Stomach (tissue), 4 donors: ENCODE measurements at regions not wholly inside any gene's neighbourhood (a gene's known extent, or its start where the extent isn't known, plus 50 kb on each side); places are given as distances from the start of the nearest gene placed in this dataset.

Experiments
- POLR2A ChIP-seq, 4 donors: fragments of 450-650 bp; IDR thresholded peaks; one replicate each; pipeline ENCODE4 v1.6.1; 2016; ENCODE audit warnings: antibody characterized with exemption in 4 of 4, control low read depth in 2 of 4, mild to moderate bottlenecking in 1 of 4, moderate library complexity in 1 of 4
- POLR2AphosphoS5 ChIP-seq, 3 donors: sonication (generic); formaldehyde crosslinking; IDR thresholded peaks; one replicate each; pipeline ENCODE4 v1.6.1; 2016; ENCODE audit warnings: antibody characterized with exemption in 3 of 3
- TF ChIP-seq, protein P1 (sequence below), 7 experiments: fragments of 450-650 bp in 4 of 7; fragments of 200-600 bp in 3 of 7; sonication (generic) in 3 of 7; IDR thresholded peaks; one replicate each; pipeline ENCODE4 v1.5.1; 2016 to 2019; ENCODE audit warnings: antibody characterized with exemption in 7 of 7, control low read depth in 2 of 7, mild to moderate bottlenecking in 1 of 7

DNA sequence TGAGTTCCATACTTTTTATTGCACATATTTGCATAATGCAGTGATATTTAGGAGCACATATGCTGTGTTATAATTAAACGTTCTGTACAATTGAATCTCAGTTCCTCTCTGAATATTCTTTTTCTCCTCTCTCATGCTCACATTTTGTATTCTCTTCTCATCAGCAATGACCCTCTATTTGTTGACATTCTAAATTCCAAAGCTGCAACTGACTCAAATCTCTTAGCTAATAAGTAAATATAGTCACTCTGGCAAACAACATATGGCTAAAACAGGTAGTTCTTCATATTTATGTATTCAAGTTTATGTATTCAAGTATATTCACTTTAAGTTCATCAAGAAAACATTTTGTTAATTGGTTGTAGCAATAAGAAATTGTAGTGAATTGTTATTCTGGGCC is 907.4 kb upstream of the VRK2 start:
- TF ChIP-seq, protein P1, sequence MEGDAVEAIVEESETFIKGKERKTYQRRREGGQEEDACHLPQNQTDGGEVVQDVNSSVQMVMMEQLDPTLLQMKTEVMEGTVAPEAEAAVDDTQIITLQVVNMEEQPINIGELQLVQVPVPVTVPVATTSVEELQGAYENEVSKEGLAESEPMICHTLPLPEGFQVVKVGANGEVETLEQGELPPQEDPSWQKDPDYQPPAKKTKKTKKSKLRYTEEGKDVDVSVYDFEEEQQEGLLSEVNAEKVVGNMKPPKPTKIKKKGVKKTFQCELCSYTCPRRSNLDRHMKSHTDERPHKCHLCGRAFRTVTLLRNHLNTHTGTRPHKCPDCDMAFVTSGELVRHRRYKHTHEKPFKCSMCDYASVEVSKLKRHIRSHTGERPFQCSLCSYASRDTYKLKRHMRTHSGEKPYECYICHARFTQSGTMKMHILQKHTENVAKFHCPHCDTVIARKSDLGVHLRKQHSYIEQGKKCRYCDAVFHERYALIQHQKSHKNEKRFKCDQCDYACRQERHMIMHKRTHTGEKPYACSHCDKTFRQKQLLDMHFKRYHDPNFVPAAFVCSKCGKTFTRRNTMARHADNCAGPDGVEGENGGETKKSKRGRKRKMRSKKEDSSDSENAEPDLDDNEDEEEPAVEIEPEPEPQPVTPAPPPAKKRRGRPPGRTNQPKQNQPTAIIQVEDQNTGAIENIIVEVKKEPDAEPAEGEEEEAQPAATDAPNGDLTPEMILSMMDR (IDR thresholded peaks at IDR 0.05), result no peak
- no peak for TF ChIP-seq POLR2AphosphoS5 (IDR thresholded peaks at IDR 0.05)
- no peak for TF ChIP-seq POLR2A (IDR thresholded peaks at IDR 0.05)
